ENCODE measurements at regions not wholly inside any gene's neighbourhood (a gene's known extent, or its start where the extent isn't known, plus 50 kb on each side); places are given as distances from the start of the nearest gene placed in this dataset.

DNA sequence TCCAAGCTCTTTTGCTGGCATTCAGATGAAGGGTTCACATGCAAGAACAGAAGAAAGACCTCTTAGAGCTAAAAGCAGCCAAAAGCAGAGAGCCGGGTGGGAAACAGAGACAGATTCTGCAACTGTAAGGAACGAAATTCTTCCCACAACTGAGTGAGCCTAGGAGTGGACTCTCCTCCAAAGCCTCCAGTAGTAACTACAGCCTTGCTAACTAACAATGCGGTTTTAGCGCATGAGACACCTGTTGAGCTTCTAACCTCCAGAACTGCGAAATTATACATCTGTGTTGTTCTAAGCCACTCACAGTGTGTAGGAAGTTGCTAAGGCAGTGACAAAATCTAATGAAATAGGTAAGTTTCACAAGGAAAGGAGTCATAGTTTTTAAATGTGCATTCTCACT is 98.1 kb upstream of the SLITRK1 start:
- DNase-seq, result no peak

DNA sequence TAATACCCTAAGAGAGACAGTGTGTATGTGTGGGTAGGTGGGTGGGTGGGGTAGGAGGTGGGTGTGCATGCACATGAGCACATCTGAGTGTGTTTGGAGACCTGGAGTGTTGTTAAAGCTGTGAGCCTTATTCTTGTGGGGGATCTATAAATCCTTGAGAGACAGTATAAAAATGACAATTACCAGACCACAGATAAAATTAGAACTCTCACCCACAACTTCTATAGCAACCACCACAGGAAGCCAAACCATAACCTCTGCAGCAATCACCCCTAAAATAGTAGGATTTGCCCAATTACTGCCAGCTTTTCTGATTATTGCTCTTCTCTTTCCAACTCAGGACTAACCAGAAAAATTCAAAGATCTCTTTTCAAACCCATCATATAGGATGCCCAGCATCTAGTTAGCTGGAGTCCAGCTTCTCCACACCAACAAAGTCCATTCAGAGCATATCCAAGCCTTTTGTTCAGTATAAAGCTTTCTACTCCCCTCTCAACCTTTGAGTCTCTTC is 93.4 kb upstream of the SLITRK1 start:
- no peak for DNase-seq

DNA sequence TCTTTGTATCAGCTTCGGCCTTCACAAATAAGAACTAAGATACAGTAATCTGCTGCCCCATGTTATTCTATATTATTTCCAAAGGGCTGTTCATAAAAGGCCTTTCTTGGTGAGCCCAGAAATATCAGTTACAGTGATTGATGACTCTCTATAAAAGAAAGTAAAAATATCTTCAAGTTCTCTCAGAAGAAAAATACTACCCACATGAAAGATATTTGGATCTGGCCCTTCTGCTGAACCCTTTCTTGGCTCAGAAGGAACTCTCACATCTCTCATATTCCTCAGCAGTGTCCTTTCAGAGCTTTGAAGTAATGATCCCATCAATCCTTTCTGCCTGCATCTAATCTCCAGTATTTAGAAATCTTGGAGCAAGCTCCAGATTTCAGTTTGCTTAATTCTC is 76.3 kb upstream of the SLITRK1 start:
- DNase-seq, result no peak

DNA sequence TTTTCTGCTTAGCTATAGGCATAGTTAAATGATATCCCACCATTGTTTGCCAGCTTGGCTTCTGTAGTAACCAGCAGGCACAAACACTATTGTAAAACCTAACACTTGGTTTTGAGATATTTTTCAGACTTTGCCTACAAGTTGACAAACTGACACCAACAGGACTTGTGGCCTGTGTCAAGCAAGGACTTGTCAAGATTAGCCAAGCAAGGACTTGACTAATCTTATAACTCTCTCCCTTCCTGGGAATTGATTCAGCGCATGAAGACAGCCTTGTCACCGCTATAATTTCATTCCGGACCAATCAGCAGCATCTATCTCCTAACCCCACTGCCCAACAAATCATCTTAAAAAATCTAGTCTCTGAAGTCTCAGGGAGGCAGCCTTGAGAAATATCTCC is 72.7 kb upstream of the SLITRK1 start:
- no peak for DNase-seq

DNA sequence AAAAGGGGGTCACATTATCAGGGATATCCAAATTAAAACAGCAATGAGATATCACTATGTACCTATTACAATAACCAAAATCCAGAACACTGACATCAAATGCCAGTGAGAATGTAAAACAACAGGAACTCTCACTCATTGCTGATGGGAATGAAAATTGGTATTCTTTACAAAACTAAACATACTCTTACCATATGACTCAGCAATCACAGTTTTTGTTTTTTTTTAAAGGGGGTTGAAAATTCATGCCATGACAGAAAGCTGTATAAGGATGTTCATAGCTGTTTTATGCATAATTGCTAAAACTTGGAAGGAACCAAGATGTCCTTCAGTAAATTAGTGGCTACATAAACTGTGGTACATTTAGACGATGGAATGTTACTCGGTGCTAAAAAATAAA is 71.6 kb upstream of the SLITRK1 start:
- no peak for DNase-seq

DNA sequence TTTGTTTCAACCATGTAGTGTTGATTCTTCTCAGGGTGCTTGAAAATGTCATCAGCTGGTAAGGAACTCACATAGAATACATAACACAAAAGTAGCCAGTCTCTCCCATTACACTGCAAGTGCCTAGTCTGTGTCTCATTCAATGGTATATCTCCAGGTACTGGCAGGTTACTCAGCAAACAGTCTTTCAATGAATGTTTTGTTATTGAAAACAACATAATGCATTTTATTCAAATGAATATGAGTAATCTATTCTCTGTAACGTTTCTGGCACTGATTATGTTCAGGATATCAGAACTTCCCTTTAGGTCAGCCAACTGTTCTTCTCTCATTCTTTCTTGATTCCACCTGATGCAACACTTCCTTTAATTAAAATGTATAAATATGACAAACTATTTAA is 68.0 kb upstream of the SLITRK1 start:
- no peak for DNase-seq

DNA sequence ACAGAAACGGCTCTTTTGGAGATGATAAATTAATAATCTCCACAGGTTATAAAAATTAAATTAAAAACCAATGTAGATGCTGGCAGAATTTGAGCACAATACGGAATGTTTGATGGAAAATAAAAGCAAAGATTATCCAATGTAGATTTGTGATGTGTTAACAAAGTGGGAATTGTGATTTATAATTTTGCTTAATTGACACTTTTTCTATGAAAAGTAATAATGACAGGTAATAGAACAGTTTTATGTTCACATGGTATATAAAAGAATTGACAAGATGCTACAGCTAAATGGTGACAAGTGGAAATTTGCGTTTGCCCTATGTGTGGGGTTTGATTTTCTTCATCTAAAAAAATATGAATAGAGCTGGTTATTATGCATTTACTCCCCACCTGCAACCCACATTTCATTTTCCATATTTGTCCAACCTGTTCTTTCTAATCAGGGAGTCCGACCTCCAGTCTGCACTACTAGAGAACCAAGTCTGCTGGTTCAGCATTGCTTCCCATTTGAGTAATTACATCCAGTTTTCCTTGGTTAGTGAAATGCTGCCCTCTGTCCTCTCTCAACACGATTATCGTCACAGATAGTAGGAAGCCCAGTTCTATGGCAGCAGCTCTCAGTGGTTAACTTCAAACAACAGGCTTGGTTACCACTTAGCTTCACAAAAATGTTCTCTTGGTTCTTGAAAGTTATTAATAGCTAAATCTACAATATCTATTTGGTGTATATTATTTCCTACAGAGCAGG is 61.4 kb upstream of the SLITRK1 start:
- DNase-seq, result no peak

DNA sequence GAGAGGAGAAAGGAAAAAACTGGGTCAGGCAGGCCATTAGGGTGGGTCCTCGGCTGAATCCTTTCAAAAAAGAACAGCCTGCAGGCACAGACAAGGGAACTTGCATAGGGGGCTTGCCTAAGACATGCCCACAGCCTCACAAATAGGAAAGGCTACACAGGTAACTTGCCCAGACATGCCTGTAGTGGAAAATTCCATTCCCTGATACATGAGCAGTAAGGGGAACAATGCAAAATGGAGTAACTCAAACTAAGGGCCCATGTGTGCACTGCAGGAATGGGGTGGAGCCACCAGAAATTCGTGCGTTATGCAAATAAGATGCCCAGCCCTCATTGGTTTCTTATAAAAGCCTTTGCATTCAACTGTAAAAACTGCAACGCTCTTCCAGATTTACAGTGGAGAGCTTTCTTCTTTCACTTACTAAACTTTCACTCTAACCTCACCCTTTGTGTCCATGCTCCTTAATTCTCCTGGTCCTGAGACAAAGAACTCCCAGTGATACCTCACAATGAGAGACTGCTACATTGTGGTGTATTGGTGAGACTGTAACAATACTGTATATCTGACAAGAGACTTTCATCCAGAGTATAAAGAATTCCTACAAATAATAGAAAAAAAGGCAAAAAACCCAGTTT is 59.5 kb upstream of the SLITRK1 start:
- no peak for DNase-seq

DNA sequence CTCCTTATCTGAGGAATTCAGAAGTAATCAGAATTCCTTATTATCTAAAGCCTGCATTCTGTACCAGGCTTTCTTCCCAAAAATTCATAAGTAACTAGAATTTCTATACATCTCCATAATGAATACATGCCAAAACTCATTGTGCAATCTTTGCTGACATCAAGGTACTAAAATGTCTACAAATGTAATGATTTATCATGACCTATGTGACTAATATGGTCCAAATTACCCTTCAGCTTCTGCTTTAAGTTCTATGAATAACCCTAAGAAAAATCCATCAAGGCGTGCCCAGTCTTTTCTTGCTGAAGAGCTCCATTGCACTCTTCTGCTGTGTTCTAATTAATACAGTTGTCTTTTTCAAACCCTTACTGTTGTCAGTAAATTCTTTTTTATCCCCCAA is 58.5 kb upstream of the SLITRK1 start:
- no peak for DNase-seq

DNA sequence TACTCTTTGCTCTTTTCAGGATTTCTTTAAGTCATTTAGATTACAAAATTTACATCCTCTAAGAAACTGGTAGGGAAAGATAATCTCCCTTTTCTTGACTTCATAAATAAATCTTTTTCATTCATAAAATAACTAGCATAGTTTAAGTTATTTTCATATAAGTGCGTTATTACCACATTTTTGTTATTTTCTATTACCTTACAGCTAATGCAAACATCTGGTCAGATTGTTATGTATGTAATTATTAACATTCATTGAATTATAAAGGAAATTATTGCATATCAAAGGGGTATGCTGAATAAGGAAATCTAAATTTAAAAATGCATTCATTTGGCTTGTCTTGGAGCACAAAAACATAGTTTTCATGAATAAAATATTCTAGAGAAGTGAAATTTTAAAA is 55.3 kb upstream of the SLITRK1 start:
- no peak for DNase-seq

DNA sequence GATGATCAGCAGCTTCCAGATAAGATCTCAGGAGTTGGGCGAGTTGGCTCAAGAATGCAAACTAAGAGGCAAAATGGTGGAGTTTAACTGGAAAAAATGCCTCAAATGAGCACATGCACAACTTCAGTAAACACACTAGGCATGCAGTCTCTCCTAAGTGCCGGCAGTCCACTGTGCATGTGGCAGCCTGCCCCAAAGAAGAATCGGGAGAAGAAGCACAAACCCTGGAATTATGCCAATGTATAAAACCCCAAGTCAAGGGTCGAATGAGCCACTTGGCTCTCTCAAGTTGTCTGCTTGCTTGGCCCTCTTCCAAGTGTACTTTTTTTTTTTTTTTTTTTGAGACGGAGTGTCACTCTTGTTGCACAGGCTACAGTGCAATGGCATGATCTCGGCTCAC is 53.3 kb upstream of the SLITRK1 start:
- no peak for DNase-seq
